ENCODE measurements at regions not wholly inside any gene's neighbourhood (a gene's known extent, or its start where the extent isn't known, plus 50 kb on each side); places are given as distances from the start of the nearest gene placed in this dataset.

DNA sequence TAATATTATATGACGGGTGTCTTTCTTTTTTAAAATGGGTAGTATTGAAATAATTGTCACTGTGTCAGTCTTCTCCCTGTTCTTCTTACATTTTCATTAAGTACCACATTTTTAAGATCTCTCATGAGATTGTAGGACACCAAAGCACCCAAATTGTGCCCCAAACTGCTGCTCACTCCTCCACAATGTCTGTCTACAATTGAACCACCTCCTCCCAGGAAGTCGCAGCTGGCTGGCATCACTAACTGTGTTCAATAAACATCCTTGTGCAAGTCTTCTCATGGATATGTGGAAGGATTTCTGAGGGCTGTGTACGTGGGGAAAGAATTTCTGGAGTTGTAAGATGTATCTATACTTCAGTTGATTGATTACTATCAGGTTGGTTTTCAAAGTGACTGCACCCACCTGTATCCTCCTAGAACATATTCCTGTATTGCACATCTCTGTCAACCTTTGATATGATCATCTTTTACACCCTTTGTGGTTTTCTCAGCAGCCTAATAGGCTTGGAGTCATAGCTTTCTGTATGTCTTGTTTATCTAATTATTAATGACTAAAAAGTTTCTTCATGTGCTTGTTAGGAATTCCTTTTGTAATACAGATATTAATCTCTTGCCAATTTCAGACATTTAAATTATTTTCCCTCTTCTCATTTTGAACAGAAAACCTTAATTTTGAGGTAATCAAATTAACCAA lies 774.9 kb downstream of the RNF144A start:
- TF ChIP-seq POLR2A (IDR thresholded peaks at IDR 0.05), result no peak
- TF ChIP-seq, protein P1, sequence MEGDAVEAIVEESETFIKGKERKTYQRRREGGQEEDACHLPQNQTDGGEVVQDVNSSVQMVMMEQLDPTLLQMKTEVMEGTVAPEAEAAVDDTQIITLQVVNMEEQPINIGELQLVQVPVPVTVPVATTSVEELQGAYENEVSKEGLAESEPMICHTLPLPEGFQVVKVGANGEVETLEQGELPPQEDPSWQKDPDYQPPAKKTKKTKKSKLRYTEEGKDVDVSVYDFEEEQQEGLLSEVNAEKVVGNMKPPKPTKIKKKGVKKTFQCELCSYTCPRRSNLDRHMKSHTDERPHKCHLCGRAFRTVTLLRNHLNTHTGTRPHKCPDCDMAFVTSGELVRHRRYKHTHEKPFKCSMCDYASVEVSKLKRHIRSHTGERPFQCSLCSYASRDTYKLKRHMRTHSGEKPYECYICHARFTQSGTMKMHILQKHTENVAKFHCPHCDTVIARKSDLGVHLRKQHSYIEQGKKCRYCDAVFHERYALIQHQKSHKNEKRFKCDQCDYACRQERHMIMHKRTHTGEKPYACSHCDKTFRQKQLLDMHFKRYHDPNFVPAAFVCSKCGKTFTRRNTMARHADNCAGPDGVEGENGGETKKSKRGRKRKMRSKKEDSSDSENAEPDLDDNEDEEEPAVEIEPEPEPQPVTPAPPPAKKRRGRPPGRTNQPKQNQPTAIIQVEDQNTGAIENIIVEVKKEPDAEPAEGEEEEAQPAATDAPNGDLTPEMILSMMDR (IDR thresholded peaks at IDR 0.05), result no peak
- TF ChIP-seq EP300 (IDR thresholded peaks at IDR 0.05), result no peak
- TF ChIP-seq POLR2AphosphoS5 (IDR thresholded peaks at IDR 0.05), result no peak
